ENCODE measurements at regions not wholly inside any gene's neighbourhood (a gene's known extent, or its start where the extent isn't known, plus 50 kb on each side); places are given as distances from the start of the nearest gene placed in this dataset.

DNA sequence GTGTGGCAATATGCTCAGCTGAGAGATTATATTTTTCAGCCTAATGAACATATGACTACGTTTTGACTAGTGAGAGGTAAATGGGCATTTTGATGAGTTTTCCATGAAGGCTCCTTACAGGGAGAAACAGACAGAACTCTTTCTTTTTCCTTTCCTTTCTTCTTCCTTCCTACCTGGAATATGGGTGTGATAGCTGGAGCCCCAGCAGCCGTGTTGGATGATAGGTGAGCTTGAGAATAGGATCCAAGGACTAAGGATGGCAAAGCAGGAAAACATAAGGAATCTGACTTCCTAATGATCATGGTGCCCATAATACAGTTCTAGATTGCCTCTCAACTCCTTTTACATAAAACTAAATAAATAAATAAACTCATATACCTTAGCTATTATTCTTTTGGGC lies 124.0 kb downstream of the MAIP1 start:
- Histone ChIP-seq H3K4me1 (ENCODE audit: low read length) (0 out of 2 replicates have a peak, but pooled peaks cover 3% of the 10 kb centered on the region), H3K27me3 (replicated peaks; ENCODE audit: insufficient read depth, low read length) (no peaks in the 10 kb centered on the region), H3K9ac (ENCODE audit: low read length) (no peak overlapping the region), H3K9me2 (replicated peaks; ENCODE audit: insufficient read depth, low read length) (no peaks in the 10 kb centered on the region), H3K4me3 (ENCODE audit: low read length) (no peak overlapping the region), H3K4me2 (ENCODE audit: low read depth, low read length) (no peak overlapping the region), H3K36me3 (replicated peaks; ENCODE audit: insufficient read depth, low read length) (no peaks in the 10 kb centered on the region), H3K9me3 (replicated peaks; ENCODE audit: insufficient read depth, low read length) (no peaks in the 10 kb centered on the region), H4K20me1 (ENCODE audit: insufficient read depth, low read length) (no peaks in the 10 kb centered on the region), H2AFZ (ENCODE audit: low read length) (no peak overlapping the region), H3F3A (ENCODE audit: insufficient read depth, low read length) (no peaks in the 10 kb centered on the region), H3K27ac (ENCODE audit: low read length) (no peak overlapping the region), H3K79me2 (ENCODE audit: low read length) (no peaks in the 10 kb centered on the region)
- DNase-seq = no peak
- TF ChIP-seq, protein P1, sequence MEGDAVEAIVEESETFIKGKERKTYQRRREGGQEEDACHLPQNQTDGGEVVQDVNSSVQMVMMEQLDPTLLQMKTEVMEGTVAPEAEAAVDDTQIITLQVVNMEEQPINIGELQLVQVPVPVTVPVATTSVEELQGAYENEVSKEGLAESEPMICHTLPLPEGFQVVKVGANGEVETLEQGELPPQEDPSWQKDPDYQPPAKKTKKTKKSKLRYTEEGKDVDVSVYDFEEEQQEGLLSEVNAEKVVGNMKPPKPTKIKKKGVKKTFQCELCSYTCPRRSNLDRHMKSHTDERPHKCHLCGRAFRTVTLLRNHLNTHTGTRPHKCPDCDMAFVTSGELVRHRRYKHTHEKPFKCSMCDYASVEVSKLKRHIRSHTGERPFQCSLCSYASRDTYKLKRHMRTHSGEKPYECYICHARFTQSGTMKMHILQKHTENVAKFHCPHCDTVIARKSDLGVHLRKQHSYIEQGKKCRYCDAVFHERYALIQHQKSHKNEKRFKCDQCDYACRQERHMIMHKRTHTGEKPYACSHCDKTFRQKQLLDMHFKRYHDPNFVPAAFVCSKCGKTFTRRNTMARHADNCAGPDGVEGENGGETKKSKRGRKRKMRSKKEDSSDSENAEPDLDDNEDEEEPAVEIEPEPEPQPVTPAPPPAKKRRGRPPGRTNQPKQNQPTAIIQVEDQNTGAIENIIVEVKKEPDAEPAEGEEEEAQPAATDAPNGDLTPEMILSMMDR (IDR thresholded peaks at IDR 0.05; ENCODE audit: low read length) = no peak
- no peak for TF ChIP-seq EZH2phosphoT487 (IDR thresholded peaks at IDR 0.05; ENCODE audit: low read length)
- no peak for TF ChIP-seq EZH2 (optimal IDR thresholded peaks at IDR 0.05; ENCODE audit: low read depth, low read length)

DNA sequence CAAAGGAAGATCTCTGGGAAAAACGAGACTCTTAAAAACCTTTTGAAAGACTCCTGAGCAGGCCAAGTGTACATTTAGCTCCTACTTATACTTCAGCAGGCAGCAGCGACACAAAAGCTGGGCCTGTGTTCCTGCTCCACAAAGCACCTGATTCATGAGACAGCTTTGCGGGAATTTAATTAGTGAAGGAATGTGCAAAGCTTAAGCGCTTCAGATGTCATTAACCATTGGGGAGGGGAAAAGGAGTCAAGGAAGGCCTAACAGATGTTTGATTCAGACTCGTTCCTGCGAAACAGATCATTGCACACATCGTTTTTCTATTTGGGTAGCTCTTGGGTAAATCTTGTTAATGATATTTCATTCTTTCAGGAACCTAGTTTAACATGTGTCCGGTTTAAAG lies 125.9 kb downstream of the MAIP1 start:
- no peak overlapping the region for H3K9ac ChIP-seq (ENCODE audit: low read length)
- no peaks in the 10 kb centered on the region for H3K9me2 ChIP-seq (replicated peaks; ENCODE audit: insufficient read depth, low read length)
- H3K4me3 ChIP-seq (ENCODE audit: low read length) = no peak overlapping the region
- no peaks in the 10 kb centered on the region for H4K20me1 ChIP-seq (ENCODE audit: insufficient read depth, low read length)
- H3K79me2 ChIP-seq (ENCODE audit: low read length) = no peaks in the 10 kb centered on the region
- H2AFZ ChIP-seq (ENCODE audit: low read length) = no peak overlapping the region
- no peaks in the 10 kb centered on the region for H3K27me3 ChIP-seq (replicated peaks; ENCODE audit: insufficient read depth, low read length)
- no peak overlapping the region for H3K27ac ChIP-seq (ENCODE audit: low read length)
- no peak overlapping the region for H3K4me2 ChIP-seq (ENCODE audit: low read depth, low read length)
- H3K9me3 ChIP-seq (replicated peaks; ENCODE audit: insufficient read depth, low read length) = no peaks in the 10 kb centered on the region
- no peaks in the 10 kb centered on the region for H3K36me3 ChIP-seq (replicated peaks; ENCODE audit: insufficient read depth, low read length)
- no peaks in the 10 kb centered on the region for H3F3A ChIP-seq (ENCODE audit: insufficient read depth, low read length)
- TF ChIP-seq EZH2 (optimal IDR thresholded peaks at IDR 0.05; ENCODE audit: low read depth, low read length) (no peak), EZH2phosphoT487 (IDR thresholded peaks at IDR 0.05; ENCODE audit: low read length) (no peak)
- TF ChIP-seq, protein P1 (IDR thresholded peaks at IDR 0.05; ENCODE audit: low read length) = no peak
- DNase-seq = no peak
- 0 out of 2 replicates have a peak, but pooled peaks cover 3% of the 10 kb centered on the region for H3K4me1 ChIP-seq (ENCODE audit: low read length)

DNA sequence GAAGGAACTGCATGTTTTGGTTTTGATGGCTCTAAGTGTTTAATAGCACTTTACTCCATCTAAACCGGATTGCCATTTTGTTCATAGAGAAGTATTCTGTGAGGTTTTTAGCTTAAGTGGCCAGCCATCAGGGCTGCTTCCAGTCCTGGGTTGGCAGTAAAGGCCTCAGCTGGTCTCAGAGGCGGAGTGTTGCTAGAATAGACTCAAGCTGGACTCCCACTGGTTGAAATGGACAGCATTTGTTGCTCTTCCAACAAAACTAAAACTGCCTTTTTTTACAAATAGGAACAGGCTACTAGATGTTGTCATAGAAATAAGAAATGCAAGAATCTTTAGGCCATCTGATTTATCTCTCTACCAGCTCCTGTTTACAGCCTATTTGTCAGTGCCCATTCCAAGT lies 126.4 kb downstream of the MAIP1 start:
- TF ChIP-seq, protein P1 (IDR thresholded peaks at IDR 0.05; ENCODE audit: low read length) = no peak
- TF ChIP-seq EZH2phosphoT487 (IDR thresholded peaks at IDR 0.05; ENCODE audit: low read length) = no peak
- no peak for TF ChIP-seq EZH2 (optimal IDR thresholded peaks at IDR 0.05; ENCODE audit: low read depth, low read length)
- Histone ChIP-seq H3K79me2 (ENCODE audit: low read length) (no peaks in the 10 kb centered on the region), H3K9me2 (replicated peaks; ENCODE audit: insufficient read depth, low read length) (no peaks in the 10 kb centered on the region), H3K27ac (ENCODE audit: low read length) (no peak overlapping the region), H3K9ac (ENCODE audit: low read length) (no peak overlapping the region), H3F3A (ENCODE audit: insufficient read depth, low read length) (no peaks in the 10 kb centered on the region), H2AFZ (ENCODE audit: low read length) (no peak overlapping the region), H3K27me3 (replicated peaks; ENCODE audit: insufficient read depth, low read length) (no peaks in the 10 kb centered on the region), H3K4me3 (ENCODE audit: low read length) (no peak overlapping the region), H3K4me2 (ENCODE audit: low read depth, low read length) (no peak overlapping the region), H3K4me1 (ENCODE audit: low read length) (0 out of 2 replicates have a peak, but pooled peaks cover 3% of the 10 kb centered on the region), H4K20me1 (ENCODE audit: insufficient read depth, low read length) (no peaks in the 10 kb centered on the region), H3K36me3 (replicated peaks; ENCODE audit: insufficient read depth, low read length) (no peaks in the 10 kb centered on the region), H3K9me3 (replicated peaks; ENCODE audit: insufficient read depth, low read length) (no peaks in the 10 kb centered on the region)
- DNase-seq = no peak
